ENCODE measurements at regions not wholly inside any gene's neighbourhood (a gene's known extent, or its start where the extent isn't known, plus 50 kb on each side); places are given as distances from the start of the nearest gene placed in this dataset.

- FAIRE-seq (no peak), DNase-seq (no peak)
- no peak for TF ChIP-seq CTCF (IDR thresholded peaks at IDR 0.05; ENCODE audit: borderline replicate concordance, extremely low read depth, insufficient read depth)
- Histone ChIP-seq H3K9me3 (ENCODE audit: control insufficient read depth in 2 of 3, insufficient read depth in 1 of 3, low read length in 3 of 3) (no peaks in the 10 kb centered on the region), H3K4me3 (ENCODE audit: low read length in 3 of 3) (no peak overlapping the region), H3K27ac (ENCODE audit: low read depth in 2 of 2, low read length in 2 of 2) (no peak overlapping the region), H3K36me3 (ENCODE audit: control insufficient read depth in 2 of 3, insufficient read depth in 3 of 3, low read length in 3 of 3) (no peaks in the 10 kb centered on the region), H3K27me3 (ENCODE audit: control insufficient read depth, insufficient read depth, low read length) (no peaks in the 10 kb centered on the region), H3K9ac (ENCODE audit: low read length in 3 of 3) (no peak overlapping the region), H3K4me1 (ENCODE audit: control insufficient read depth in 2 of 3, insufficient read depth in 2 of 3, low read depth in 1 of 3, low read length in 3 of 3) (no peaks in the 10 kb centered on the region)
- intact Hi-C loops (cut with DNase I) = no loop called here
Observed at GRCh38 chr5:89283728-89284493, 400.9 kb upstream of the MEF2C start.

GRCh38 chr5:89282554-89283510 is 399.8 kb upstream of the MEF2C start:
- no peaks in the 10 kb centered on the region for H3K9me3 ChIP-seq (ENCODE audit: control insufficient read depth in 2 of 3, insufficient read depth in 1 of 3, low read length in 3 of 3)
- intact Hi-C loops (cut with DNase I) = no loop called here

GRCh38 chr5:89281766-89282553 is 399.0 kb upstream of the MEF2C start:
- DNase-seq (no peak), FAIRE-seq (no peak)
- Histone ChIP-seq H3K4me1 (ENCODE audit: control insufficient read depth in 2 of 3, insufficient read depth in 2 of 3, low read depth in 1 of 3, low read length in 3 of 3) (no peaks in the 10 kb centered on the region), H3K27me3 (ENCODE audit: control insufficient read depth, insufficient read depth, low read length) (no peaks in the 10 kb centered on the region), H3K9ac (ENCODE audit: low read length in 3 of 3) (no peak overlapping the region), H3K36me3 (ENCODE audit: control insufficient read depth in 2 of 3, insufficient read depth in 3 of 3, low read length in 3 of 3) (no peaks in the 10 kb centered on the region), H3K4me3 (ENCODE audit: low read length in 3 of 3) (no peak overlapping the region), H3K27ac (ENCODE audit: low read depth in 2 of 2, low read length in 2 of 2) (no peak overlapping the region), H3K9me3 (ENCODE audit: control insufficient read depth in 2 of 3, insufficient read depth in 1 of 3, low read length in 3 of 3) (no peaks in the 10 kb centered on the region)
- TF ChIP-seq CTCF (IDR thresholded peaks at IDR 0.05; ENCODE audit: borderline replicate concordance, extremely low read depth, insufficient read depth) = no peak
- intact Hi-C loops (cut with DNase I) = no loop called here

More at GRCh38 chr5:89282554-89283510, 399.8 kb upstream of the MEF2C start:
- H3K27me3 ChIP-seq (ENCODE audit: control insufficient read depth, insufficient read depth, low read length) = no peaks in the 10 kb centered on the region
- no peaks in the 10 kb centered on the region for H3K36me3 ChIP-seq (ENCODE audit: control insufficient read depth in 2 of 3, insufficient read depth in 3 of 3, low read length in 3 of 3)
- H3K9ac ChIP-seq (ENCODE audit: low read length in 3 of 3) = no peak overlapping the region
- no peak overlapping the region for H3K4me3 ChIP-seq (ENCODE audit: low read length in 3 of 3)
- H3K4me1 ChIP-seq (ENCODE audit: control insufficient read depth in 2 of 3, insufficient read depth in 2 of 3, low read depth in 1 of 3, low read length in 3 of 3) = no peaks in the 10 kb centered on the region
- no peak overlapping the region for H3K27ac ChIP-seq (ENCODE audit: low read depth in 2 of 2, low read length in 2 of 2)
- FAIRE-seq (no peak), DNase-seq (no peak)
- no peak for TF ChIP-seq CTCF (IDR thresholded peaks at IDR 0.05; ENCODE audit: borderline replicate concordance, extremely low read depth, insufficient read depth)
